ENCODE measurements at regions not wholly inside any gene's neighbourhood (a gene's known extent, or its start where the extent isn't known, plus 50 kb on each side); places are given as distances from the start of the nearest gene placed in this dataset.

- no peak overlapping the region for H3K27ac ChIP-seq
- DNase-seq (ENCODE audit: low spot score) = no peak
- no peaks in the 10 kb centered on the region for H3K4me1 ChIP-seq (ENCODE audit: insufficient read depth)
- H3K4me2 ChIP-seq = no peak overlapping the region
- no peaks in the 10 kb centered on the region for H3K36me3 ChIP-seq (replicated peaks; ENCODE audit: insufficient read depth, low read depth)
- H4K20me1 ChIP-seq (ENCODE audit: insufficient read depth, poor library complexity, severe bottlenecking) = no peaks in the 10 kb centered on the region
- no peaks in the 10 kb centered on the region for H3K9me2 ChIP-seq (replicated peaks; ENCODE audit: insufficient read depth)
- no peak overlapping the region for H2AFZ ChIP-seq
- TF ChIP-seq EZH2 (IDR thresholded peaks at IDR 0.05; ENCODE audit: borderline replicate concordance) (no peak), EZH2phosphoT487 (IDR thresholded peaks at IDR 0.05; ENCODE audit: low read depth, severe bottlenecking, unreplicated experiment) (no peak), CTCF (IDR thresholded peaks at IDR 0.05; ENCODE audit: poor library complexity) (no peak)
- no peak overlapping the region for H3K4me3 ChIP-seq
- no peaks in the 10 kb centered on the region for H3K9me3 ChIP-seq (ENCODE audit: low read depth)
- no peaks in the 10 kb centered on the region for H3K27me3 ChIP-seq
- WGBS (ENCODE audit: low lambda C conversion rate, missing lambda C conversion rate) = 76% methylated on average over 10 of the region's 10 CpGs
- no peaks in the 10 kb centered on the region for H3K79me2 ChIP-seq
Measured at GRCh38 chr18:11388755-11389680, 220.4 kb upstream of the SLC35G4 start.

- peak; percentile 73 for DNase-seq (ENCODE audit: low spot score)
- no peaks in the 10 kb centered on the region for H3K79me2 ChIP-seq
- H4K20me1 ChIP-seq (ENCODE audit: insufficient read depth, poor library complexity, severe bottlenecking) = no peaks in the 10 kb centered on the region
- H3K27me3 ChIP-seq = no peaks in the 10 kb centered on the region
- H3K4me2 ChIP-seq = no peak overlapping the region
- no peaks in the 10 kb centered on the region for H3K36me3 ChIP-seq (replicated peaks; ENCODE audit: insufficient read depth, low read depth)
- no peaks in the 10 kb centered on the region for H3K4me1 ChIP-seq (ENCODE audit: insufficient read depth)
- WGBS (ENCODE audit: low lambda C conversion rate, missing lambda C conversion rate) = 61% methylated on average over 4 of the region's 4 CpGs
- H3K27ac ChIP-seq = no peak overlapping the region
- H2AFZ ChIP-seq = no peak overlapping the region
- no peak overlapping the region for H3K4me3 ChIP-seq
- H3K9me3 ChIP-seq (ENCODE audit: low read depth) = no peaks in the 10 kb centered on the region
- H3K9me2 ChIP-seq (replicated peaks; ENCODE audit: insufficient read depth) = no peaks in the 10 kb centered on the region
- TF ChIP-seq EZH2phosphoT487 (IDR thresholded peaks at IDR 0.05; ENCODE audit: low read depth, severe bottlenecking, unreplicated experiment) (no peak), EZH2 (IDR thresholded peaks at IDR 0.05; ENCODE audit: borderline replicate concordance) (no peak), CTCF (IDR thresholded peaks at IDR 0.05; ENCODE audit: poor library complexity) (no peak)
Measured at GRCh38 chr18:11387880-11388279, 221.5 kb upstream of the SLC35G4 start.

GRCh38 chr18:11383381-11383780 is 226.0 kb upstream of the SLC35G4 start:
- H3K9me2 ChIP-seq (replicated peaks; ENCODE audit: insufficient read depth) = no peaks in the 10 kb centered on the region
- no peaks in the 10 kb centered on the region for H3K9me3 ChIP-seq (ENCODE audit: low read depth)
- no peaks in the 10 kb centered on the region for H3K27me3 ChIP-seq
- H2AFZ ChIP-seq = no peak overlapping the region
- TF ChIP-seq CTCF (IDR thresholded peaks at IDR 0.05; ENCODE audit: poor library complexity) (no peak), EZH2phosphoT487 (IDR thresholded peaks at IDR 0.05; ENCODE audit: low read depth, severe bottlenecking, unreplicated experiment) (no peak), EZH2 (IDR thresholded peaks at IDR 0.05; ENCODE audit: borderline replicate concordance) (no peak)
- no peak for DNase-seq (ENCODE audit: low spot score)
- no peak overlapping the region for H3K27ac ChIP-seq
- no peaks in the 10 kb centered on the region for H3K79me2 ChIP-seq
- H3K4me2 ChIP-seq = no peak overlapping the region
- no peaks in the 10 kb centered on the region for H3K4me1 ChIP-seq (ENCODE audit: insufficient read depth)
- no peaks in the 10 kb centered on the region for H3K36me3 ChIP-seq (replicated peaks; ENCODE audit: insufficient read depth, low read depth)
- no peaks in the 10 kb centered on the region for H4K20me1 ChIP-seq (ENCODE audit: insufficient read depth, poor library complexity, severe bottlenecking)
- WGBS (ENCODE audit: low lambda C conversion rate, missing lambda C conversion rate) = 0% methylated on average over 1 of the region's 1 CpG
- no peak overlapping the region for H3K4me3 ChIP-seq

Measured in hepatocyte (in vitro differentiated cells).